Cardiac muscle cell (in vitro differentiated cells and primary cell): ENCODE measurements at regions not wholly inside any gene's neighbourhood (a gene's known extent, or its start where the extent isn't known, plus 50 kb on each side); places are given as distances from the start of the nearest gene placed in this dataset.

Experiments used
- DNase-seq, 2 donors: peaks; one replicate each; pipeline versions ENCODE4 v3.0.0 to v3.0.0-alpha.2; 2010 to 2017; ENCODE audit warnings: low read depth in 1 of 2, low spot score in 1 of 2
- H3K27ac ChIP-seq: fragments of 200-600 bp; sonication (generic); 2 replicates; pipeline ENCODE4 v1.5.1; 2016
- H3K27me3 ChIP-seq: fragments of 200-600 bp; sonication (generic); 2 replicates; pipeline ENCODE4 v1.6.0; 2016; ENCODE audit warnings: control low read depth
- H3K36me3 ChIP-seq: fragments of 200-600 bp; sonication (generic); 2 replicates; pipeline ENCODE4 v1.5.1; 2016; ENCODE audit warnings: control low read depth
- H3K4me1 ChIP-seq: fragments of 200-600 bp; sonication (generic); 2 replicates; pipeline ENCODE4 v1.8.1; 2017; ENCODE audit warnings: low read depth, mild to moderate bottlenecking, mixed run types
- H3K4me3 ChIP-seq: fragments of 200-600 bp; sonication (generic); 2 replicates; pipeline ENCODE4 v1.5.1; 2016; ENCODE audit warnings: mild to moderate bottlenecking
- H3K9me3 ChIP-seq: fragments of 200-600 bp; sonication (generic); 2 replicates; pipeline ENCODE4 v1.5.1; 2017; ENCODE audit warnings: low read depth, mild to moderate bottlenecking, control low read depth
- CTCF ChIP-seq: IDR thresholded peaks from 2 replicates; pipeline ENCODE4 v1.5.1; 2012; ENCODE audit warnings: low read depth, mild to moderate bottlenecking, low read length

- H3K9me3 ChIP-seq, result no peaks in the 10 kb centered on the region
- no peak for TF ChIP-seq CTCF
- H3K27ac ChIP-seq, result peak overlapping the region; percentile 89
- H3K4me1 ChIP-seq, result peaks cover 8% of the 10 kb centered on the region
- H3K36me3 ChIP-seq, result no peaks in the 10 kb centered on the region
- H3K4me3 ChIP-seq, result peak overlapping the region; percentile 95
- H3K27me3 ChIP-seq, result no peaks in the 10 kb centered on the region
- peak in 1 of 2 donors; percentile 71 for DNase-seq
Observed at GRCh38 chr7:25949736-25950487, 202.1 kb upstream of the NFE2L3 start.

- peak overlapping the region; percentile 95 for H3K4me3 ChIP-seq
- no peaks in the 10 kb centered on the region for H3K36me3 ChIP-seq
- H3K4me1 ChIP-seq, result peaks cover 8% of the 10 kb centered on the region
- H3K27me3 ChIP-seq, result no peaks in the 10 kb centered on the region
- H3K9me3 ChIP-seq, result no peaks in the 10 kb centered on the region
- TF ChIP-seq CTCF, result no peak
- peak; percentile 95 to 97 for DNase-seq
- peak overlapping the region; percentile 89 for H3K27ac ChIP-seq
Observed at GRCh38 chr7:25950488-25951413, 201.2 kb upstream of the NFE2L3 start.

GRCh38 chr7:25951414-25952260, 200.4 kb upstream of the NFE2L3 start:
- H3K27ac ChIP-seq, result peak overlapping the region; percentile 55
- DNase-seq, result peak in 1 of 2 donors; percentile 13
- TF ChIP-seq CTCF, result no peak

GRCh38 chr7:25952261-25953057, 199.5 kb upstream of the NFE2L3 start:
- Histone ChIP-seq H3K4me3 (no peak overlapping the region), H3K9me3 (no peaks in the 10 kb centered on the region), H3K4me1 (peaks cover 8% of the 10 kb centered on the region), H3K27ac (no peak overlapping the region), H3K36me3 (no peaks in the 10 kb centered on the region), H3K27me3 (no peaks in the 10 kb centered on the region)
- TF ChIP-seq CTCF, result no peak
- no peak for DNase-seq

More at GRCh38 chr7:25951414-25952260, 200.4 kb upstream of the NFE2L3 start:
- peaks cover 8% of the 10 kb centered on the region for H3K4me1 ChIP-seq
- H3K9me3 ChIP-seq, result no peaks in the 10 kb centered on the region
- no peaks in the 10 kb centered on the region for H3K27me3 ChIP-seq
- peak overlapping the region; percentile 95 for H3K4me3 ChIP-seq
- no peaks in the 10 kb centered on the region for H3K36me3 ChIP-seq
